Keratinocyte (primary cell): ENCODE measurements at regions not wholly inside any gene's neighbourhood (a gene's known extent, or its start where the extent isn't known, plus 50 kb on each side); places are given as distances from the start of the nearest gene placed in this dataset.

Source experiments
- DNase-seq: peaks from one replicate; pipeline ENCODE4 v3.0.0-alpha.2; 2011; ENCODE audit warnings: low read depth, missing footprints, low spot score
- FAIRE-seq: peaks from 2 replicates; lab custom pipeline; 2011; peaks lifted over from hg19 to GRCh38; lab: Jason Lieb, UNC
- H2AFZ ChIP-seq: 2 replicates; pipeline ENCODE4 v1.6.0; 2012; ENCODE audit warnings: low read length, control low read depth, inconsistent platforms; ENCODE audit not compliant: control insufficient read depth
- H3K27ac ChIP-seq: 2 replicates; pipeline ENCODE4 v1.5.1; 2011; ENCODE audit warnings: low read length; ENCODE audit not compliant: control insufficient read depth, insufficient read depth
- H3K27me3 ChIP-seq: 3 replicates; pipeline ENCODE4 v1.6.0; 2011; ENCODE audit warnings: low read length; ENCODE audit not compliant: control insufficient read depth, insufficient read depth; ENCODE audit errors: extremely low read depth
- H3K36me3 ChIP-seq, 2 experiments: 2 replicates in 1 of 2; 3 replicates in 1 of 2; pipeline ENCODE4 v1.5.1; 2011; ENCODE audit warnings: low read length in 2 of 2, mild to moderate bottlenecking in 1 of 2; ENCODE audit not compliant: control insufficient read depth in 2 of 2, insufficient read depth in 2 of 2; ENCODE audit errors: extremely low read depth in 1 of 2
- H3K4me1 ChIP-seq: 3 replicates; pipeline ENCODE4 v1.5.1; 2011; ENCODE audit warnings: low read length; ENCODE audit not compliant: control insufficient read depth, insufficient read depth; ENCODE audit errors: extremely low read depth
- H3K4me2 ChIP-seq: 3 replicates; pipeline ENCODE4 v1.6.0; 2011; ENCODE audit warnings: low read depth, low read length; ENCODE audit not compliant: control insufficient read depth, insufficient read depth; ENCODE audit errors: extremely low read depth
- H3K4me3 ChIP-seq, 3 experiments: fragments of 200-600 bp in 1 of 3; sonication (generic) in 1 of 3; 2 replicates in 2 of 3; 3 replicates in 1 of 3; pipeline ENCODE4 v1.5.1; 2011 to 2016; ENCODE audit warnings: low read length in 3 of 3, mild to moderate bottlenecking in 3 of 3, control low read depth in 2 of 3, inconsistent platforms in 1 of 3, low read depth in 1 of 3, mixed read lengths in 1 of 3, mixed run types in 1 of 3, moderate library complexity in 1 of 3; ENCODE audit not compliant: control insufficient read depth in 2 of 3, insufficient read depth in 2 of 3; ENCODE audit errors: extremely low read depth in 1 of 3
- H3K79me2 ChIP-seq: 2 replicates; pipeline ENCODE4 v1.6.0; 2012; ENCODE audit warnings: low read length; ENCODE audit not compliant: control insufficient read depth, insufficient read depth
- H3K9ac ChIP-seq: 3 replicates; pipeline ENCODE4 v1.6.0; 2011; ENCODE audit warnings: low read length; ENCODE audit not compliant: control insufficient read depth, insufficient read depth; ENCODE audit errors: extremely low read depth
- H3K9me1 ChIP-seq: 3 replicates; pipeline ENCODE4 v1.6.0; 2011; ENCODE audit warnings: low read length; ENCODE audit not compliant: control insufficient read depth, insufficient read depth; ENCODE audit errors: extremely low read depth
- H3K9me3 ChIP-seq: 2 replicates; pipeline ENCODE4 v1.5.1; 2012; ENCODE audit warnings: low read depth, low read length; ENCODE audit not compliant: control insufficient read depth
- H4K20me1 ChIP-seq: 3 replicates; pipeline ENCODE4 v1.6.0; 2011; ENCODE audit warnings: low read length; ENCODE audit not compliant: control insufficient read depth, insufficient read depth; ENCODE audit errors: extremely low read depth
- EZH2 ChIP-seq: IDR thresholded peaks from one replicate; pipeline ENCODE4 v1.6.1; 2012; ENCODE audit warnings: inconsistent platforms, mild to moderate bottlenecking, low read length, moderate library complexity
- dilution Hi-C: fragments of 300-500 bp; cut with MboI; formaldehyde crosslinking; loops from one replicate; pipeline ENCODE4 v1.7.0; 2020; ENCODE audit warnings: low sequenced_read_pairs; ENCODE audit not compliant: extremely low pct_ligation_motif_present
- TF ChIP-seq, protein P1 (sequence below), 3 experiments: IDR thresholded peaks in 1 of 3; conservative IDR thresholded peaks in 1 of 3; optimal IDR thresholded peaks in 1 of 3; 2 replicates in 2 of 3; 3 replicates in 1 of 3; pipeline versions ENCODE3 to v1.5.1; 2011; ENCODE audit warnings: low read length in 3 of 3, mild to moderate bottlenecking in 3 of 3, moderate library complexity in 2 of 3, control low read depth in 1 of 3, inconsistent platforms in 1 of 3; ENCODE audit not compliant: insufficient read depth in 2 of 3; ENCODE audit errors: extremely low read depth in 1 of 3

DNA sequence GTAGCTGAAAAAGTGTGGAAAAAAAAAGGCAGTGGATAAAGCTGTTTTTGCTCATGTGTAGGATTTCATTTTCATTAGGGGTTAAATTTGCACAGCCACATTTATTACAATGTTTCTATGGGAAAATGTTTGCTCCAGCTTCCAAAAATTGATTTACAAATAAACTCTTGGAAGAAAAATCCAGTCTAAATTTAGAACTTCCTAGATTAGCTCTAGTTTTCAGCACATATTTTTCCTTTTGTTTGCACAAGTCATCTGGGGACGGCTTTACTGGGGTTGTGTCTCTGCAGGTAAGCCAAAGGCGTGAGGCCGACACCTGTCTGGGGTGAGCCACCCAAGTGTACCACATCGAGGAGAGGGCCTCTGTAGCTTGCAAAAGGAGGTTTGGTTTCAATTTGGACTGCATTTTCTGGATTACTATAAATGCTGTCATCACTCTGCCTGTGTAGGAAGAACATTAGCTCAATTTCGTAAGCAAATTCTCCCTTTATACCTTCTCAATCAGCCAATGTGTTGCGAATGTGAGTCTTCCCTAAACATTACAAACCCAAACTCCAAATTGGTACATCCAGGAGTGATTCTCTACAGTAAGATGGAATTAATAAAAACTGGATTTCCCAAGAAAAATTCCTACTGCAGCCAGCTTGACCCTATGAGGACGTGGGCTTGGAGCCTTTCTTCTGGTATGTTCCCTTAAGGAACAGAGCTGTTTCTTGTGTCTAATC lies 89.5 kb upstream of the ZNF438 start:
- H3K4me1 ChIP-seq = no peaks in the 10 kb centered on the region
- no peak for DNase-seq
- no peak overlapping the region for H2AFZ ChIP-seq
- no peak for FAIRE-seq
- no peak for TF ChIP-seq EZH2
- TF ChIP-seq, protein P1, sequence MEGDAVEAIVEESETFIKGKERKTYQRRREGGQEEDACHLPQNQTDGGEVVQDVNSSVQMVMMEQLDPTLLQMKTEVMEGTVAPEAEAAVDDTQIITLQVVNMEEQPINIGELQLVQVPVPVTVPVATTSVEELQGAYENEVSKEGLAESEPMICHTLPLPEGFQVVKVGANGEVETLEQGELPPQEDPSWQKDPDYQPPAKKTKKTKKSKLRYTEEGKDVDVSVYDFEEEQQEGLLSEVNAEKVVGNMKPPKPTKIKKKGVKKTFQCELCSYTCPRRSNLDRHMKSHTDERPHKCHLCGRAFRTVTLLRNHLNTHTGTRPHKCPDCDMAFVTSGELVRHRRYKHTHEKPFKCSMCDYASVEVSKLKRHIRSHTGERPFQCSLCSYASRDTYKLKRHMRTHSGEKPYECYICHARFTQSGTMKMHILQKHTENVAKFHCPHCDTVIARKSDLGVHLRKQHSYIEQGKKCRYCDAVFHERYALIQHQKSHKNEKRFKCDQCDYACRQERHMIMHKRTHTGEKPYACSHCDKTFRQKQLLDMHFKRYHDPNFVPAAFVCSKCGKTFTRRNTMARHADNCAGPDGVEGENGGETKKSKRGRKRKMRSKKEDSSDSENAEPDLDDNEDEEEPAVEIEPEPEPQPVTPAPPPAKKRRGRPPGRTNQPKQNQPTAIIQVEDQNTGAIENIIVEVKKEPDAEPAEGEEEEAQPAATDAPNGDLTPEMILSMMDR (optimal IDR thresholded peaks at IDR 0.05 in 1 of 3, IDR thresholded peaks at IDR 0.05 in 1 of 3, conservative IDR thresholded peaks at IDR 0.05 in 1 of 3; ENCODE audit: extremely low read depth in 1 of 3, insufficient read depth in 2 of 3, low read length in 3 of 3) = no peak
- no peak overlapping the region for H3K4me2 ChIP-seq
- H3K79me2 ChIP-seq = no peaks in the 10 kb centered on the region
- no peaks in the 10 kb centered on the region for H3K36me3 ChIP-seq
- H3K4me3 ChIP-seq = no peak overlapping the region
- no peak overlapping the region for H3K9ac ChIP-seq
- no peaks in the 10 kb centered on the region for H3K27me3 ChIP-seq
- H3K9me3 ChIP-seq = no peaks in the 10 kb centered on the region
- no peaks in the 10 kb centered on the region for H3K9me1 ChIP-seq
- no peak overlapping the region for H3K27ac ChIP-seq
- H4K20me1 ChIP-seq = no peaks in the 10 kb centered on the region
- dilution Hi-C loops = no loop called here

DNA sequence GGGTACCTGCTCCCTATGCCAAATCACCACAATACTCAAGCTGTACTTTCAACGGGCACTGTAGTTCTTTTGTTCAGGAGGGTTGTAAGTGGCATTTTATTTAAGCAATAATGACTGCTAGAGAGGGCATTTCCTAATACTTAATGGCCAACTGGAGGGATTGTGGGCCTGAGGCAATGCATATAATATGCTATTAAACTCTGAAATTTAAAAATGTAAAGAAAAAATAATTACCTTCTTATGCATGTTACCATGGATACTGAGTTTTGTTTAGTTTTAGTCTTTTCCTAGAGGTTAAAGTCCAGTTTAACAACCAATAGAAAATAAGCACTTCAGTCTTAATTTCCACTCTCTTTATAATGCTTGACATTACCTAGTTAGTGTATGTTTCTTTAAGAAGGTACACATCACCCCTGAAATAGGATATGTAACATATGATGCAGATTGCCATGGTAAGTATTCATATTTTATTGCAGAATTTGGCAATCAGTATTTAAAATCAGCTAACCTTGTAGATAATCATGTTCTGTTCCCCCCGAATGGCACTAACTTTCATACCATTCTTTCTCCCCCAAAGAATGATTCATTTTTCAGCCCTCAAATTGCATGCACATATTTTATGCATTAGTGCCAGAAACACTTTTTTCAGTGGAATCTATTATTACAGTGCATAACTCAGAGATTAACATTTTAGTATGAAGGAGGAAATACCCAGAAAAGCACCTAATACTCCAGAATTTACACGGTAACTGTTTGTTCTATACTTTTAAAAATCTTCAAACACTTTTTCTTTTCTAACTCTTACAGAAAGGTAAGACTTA lies 90.3 kb upstream of the ZNF438 start:
- no peak for TF ChIP-seq EZH2
- TF ChIP-seq, protein P1 (optimal IDR thresholded peaks at IDR 0.05 in 1 of 3, IDR thresholded peaks at IDR 0.05 in 1 of 3, conservative IDR thresholded peaks at IDR 0.05 in 1 of 3; ENCODE audit: extremely low read depth in 1 of 3, insufficient read depth in 2 of 3, low read length in 3 of 3) = no peak
- dilution Hi-C loops = no loop called here
- H2AFZ ChIP-seq = no peak overlapping the region
- no peak overlapping the region for H3K4me2 ChIP-seq
- DNase-seq (no peak), FAIRE-seq (no peak)
- no peaks in the 10 kb centered on the region for H3K36me3 ChIP-seq
- H3K27me3 ChIP-seq = no peaks in the 10 kb centered on the region
- H3K9me3 ChIP-seq = no peaks in the 10 kb centered on the region
- no peaks in the 10 kb centered on the region for H3K9me1 ChIP-seq
- no peaks in the 10 kb centered on the region for H3K4me1 ChIP-seq
- H3K27ac ChIP-seq = no peak overlapping the region
- H3K9ac ChIP-seq = no peak overlapping the region
- H3K79me2 ChIP-seq = no peaks in the 10 kb centered on the region
- no peaks in the 10 kb centered on the region for H4K20me1 ChIP-seq
- no peak overlapping the region for H3K4me3 ChIP-seq
